HepG2 (cell line): ENCODE measurements at regions not wholly inside any gene's neighbourhood (a gene's known extent, or its start where the extent isn't known, plus 50 kb on each side); places are given as distances from the start of the nearest gene placed in this dataset.

Source experiments
- ATAC-seq: fragments of 200-7000 bp; cut with Tn5 transposase; 3 replicates; pipeline ENCODE4 v1.9.1; 2020; ENCODE audit warnings: mild to moderate bottlenecking, moderate library complexity
- BruUV-seq: library from RNA; stranded (reverse); fragments of 400-500 nt; replicated peaks from 2 replicates; lab custom pipeline; 2021; lab: Mats Ljungman, UMichigan
- CTCF ChIA-PET: fragments of 300-600 bp; formaldehyde crosslinking; extraction: SDS; loops from one replicate; lab custom pipeline; 2021; ENCODE audit warnings: low total read pairs, inconsistent platforms, low intra/inter-chr PET ratio; lab: Yijun Ruan, JAX
- POLR2A ChIA-PET: fragments of 350-600 bp; sonication (Branson Sonifier 250); formaldehyde crosslinking; loops from one replicate; lab custom pipeline; 2020; ENCODE audit warnings: antibody characterized with exemption, inconsistent platforms; lab: Yijun Ruan, JAX
- DNase-seq: peaks from one replicate; pipeline ENCODE4 v3.0.0-alpha.2; 2015; ENCODE audit warnings: low spot score
- FAIRE-seq: peaks from 3 replicates; lab custom pipeline; 2011; peaks lifted over from hg19 to GRCh38; lab: Jason Lieb, UNC
- H2AFZ ChIP-seq: one replicate; pipeline ENCODE4 v1.6.1; 2011; ENCODE audit warnings: low read length, inconsistent platforms
- H3K27ac ChIP-seq: fragments of 300-600 bp; 3 replicates; pipeline ENCODE4 v1.8.0; 2011; ENCODE audit warnings: mixed run types, mild to moderate bottlenecking, mixed read lengths, low read length, inconsistent platforms; ENCODE audit not compliant: insufficient read depth; ENCODE audit errors: extremely low read length
- H3K27me3 ChIP-seq, 2 experiments: fragments of 200-600 bp in 1 of 2; 2 replicates in 1 of 2; 3 replicates in 1 of 2; pipeline versions ENCODE4 v1.6.0 to v1.8.0; 2011; ENCODE audit warnings: low read length in 2 of 2, mild to moderate bottlenecking in 2 of 2, moderate library complexity in 2 of 2, inconsistent platforms in 1 of 2; ENCODE audit not compliant: insufficient read depth in 2 of 2, control insufficient read depth in 1 of 2
- H3K36me3 ChIP-seq, 2 experiments: fragments of 200-600 bp in 1 of 2; replicated peaks in 1 of 2; 2 replicates in 1 of 2; 3 replicates in 1 of 2; pipeline versions ENCODE4 v1.5.1 to v1.8.0; 2011; ENCODE audit warnings: low read length in 2 of 2, inconsistent platforms in 1 of 2; ENCODE audit not compliant: insufficient read depth in 2 of 2, control insufficient read depth in 1 of 2
- H3K4me1 ChIP-seq: 2 replicates; pipeline ENCODE4 v1.5.1; 2012; ENCODE audit warnings: low read length, inconsistent platforms; ENCODE audit not compliant: insufficient read depth
- H3K4me2 ChIP-seq: 2 replicates; pipeline ENCODE4 v1.6.0; 2011; ENCODE audit warnings: low read depth, low read length, inconsistent platforms
- H3K4me3 ChIP-seq, 3 experiments: fragments of 200-600 bp in 1 of 3; sonication (generic), shearing (Covaris generic) in 1 of 3; replicated peaks in 1 of 3; 2 replicates each; pipeline ENCODE4 v1.5.1; 2011 to 2016; ENCODE audit warnings: low read length in 3 of 3, inconsistent platforms in 2 of 3, low read depth in 2 of 3, mild to moderate bottlenecking in 2 of 3, control low read depth in 1 of 3, mixed read lengths in 1 of 3; ENCODE audit not compliant: insufficient read depth in 1 of 3
- H3K79me2 ChIP-seq: one replicate; pipeline ENCODE4 v1.6.1; 2011; ENCODE audit warnings: low read length, inconsistent platforms; ENCODE audit not compliant: insufficient read depth
- H3K9ac ChIP-seq: 2 replicates; pipeline ENCODE4 v1.6.0; 2011; ENCODE audit warnings: mild to moderate bottlenecking, low read depth, low read length, inconsistent platforms; ENCODE audit not compliant: insufficient read depth
- H3K9me3 ChIP-seq: 2 replicates; pipeline ENCODE4 v1.5.1; 2012; ENCODE audit warnings: mild to moderate bottlenecking, low read length
- H4K20me1 ChIP-seq: 2 replicates; pipeline ENCODE4 v1.6.0; 2011; ENCODE audit warnings: inconsistent platforms, mild to moderate bottlenecking, low read length, moderate library complexity; ENCODE audit not compliant: insufficient read depth
- ATF3 ChIP-seq: sonication (generic); formaldehyde crosslinking; IDR thresholded peaks from 2 replicates; pipeline ENCODE4 v1.4.0; 2020; ENCODE audit warnings: missing genetic modification reagents
- BHLHE40 ChIP-seq: IDR thresholded peaks from 2 replicates; pipeline ENCODE4 v1.6.1; 2011; ENCODE audit warnings: low read length, improper control_type of control experiment
- CREB1 ChIP-seq, 2 experiments: fragments of 450-650 bp in 1 of 2; IDR thresholded peaks; 2 replicates each; pipeline ENCODE4 v1.6.1; 2016 to 2017; ENCODE audit warnings: control low read depth in 1 of 2, mild to moderate bottlenecking in 1 of 2, missing compliant biosample characterization in 1 of 2, missing genetic modification characterization in 1 of 2
- GMEB1 ChIP-seq: sonication (generic); formaldehyde crosslinking; IDR thresholded peaks from 2 replicates; pipeline ENCODE4 v1.5.1; 2020; ENCODE audit warnings: missing genetic modification reagents, mild to moderate bottlenecking, borderline replicate concordance
- MAFF ChIP-seq: IDR thresholded peaks from 2 replicates; pipeline ENCODE4 v1.6.1; 2011; ENCODE audit warnings: low read depth, low read length, improper control_type of control experiment
- MAFK ChIP-seq, 2 experiments: IDR thresholded peaks in 1 of 2; conservative IDR thresholded peaks in 1 of 2; 2 replicates each; pipeline ENCODE4 v1.6.1; 2011; ENCODE audit warnings: improper control_type of control experiment in 2 of 2, low read length in 2 of 2
- MED8 ChIP-seq: sonication (generic); formaldehyde crosslinking; IDR thresholded peaks from 2 replicates; pipeline ENCODE4 v1.8.1; 2023; ENCODE audit warnings: mild to moderate bottlenecking, missing genetic modification reagents; ENCODE audit not compliant: insufficient replicate concordance
- SALL1 ChIP-seq: sonication (generic); formaldehyde crosslinking; IDR thresholded peaks from 2 replicates; pipeline ENCODE4 v1.8.0; 2022; ENCODE audit warnings: mild to moderate bottlenecking, missing genetic modification reagents
- ZBTB2 ChIP-seq: sonication (generic); formaldehyde crosslinking; IDR thresholded peaks from 2 replicates; pipeline ENCODE4 v1.8.0; 2022; ENCODE audit warnings: low read depth, missing genetic modification reagents
- ZNF160 ChIP-seq: sonication (generic); formaldehyde crosslinking; IDR thresholded peaks from 2 replicates; pipeline ENCODE4 v1.8.0; 2022; ENCODE audit warnings: mild to moderate bottlenecking, inconsistent platforms, missing genetic modification reagents
- ZUFSP ChIP-seq: sonication (generic); formaldehyde crosslinking; IDR thresholded peaks from 2 replicates; pipeline ENCODE4 v1.9.0; 2021; ENCODE audit warnings: missing genetic modification reagents, mild to moderate bottlenecking, borderline replicate concordance
- WGBS: methylation state at CpG from one replicate; pipeline ENCODE4 v1.1.6; 2017; ENCODE audit warnings: low lambda C conversion rate; 5-methylcytosine and 5-hydroxymethylcytosine counted together
- in situ Hi-C: cut with HindIII; loops from 2 replicates; pipeline ENCODE4 v1.10.0; 2017; ENCODE audit warnings: low pct_unique_long_range_greater_than_20kb; ENCODE audit not compliant: extremely low pct_ligation_motif_present
- intact Hi-C: fragments of 100-400 bp; cut with micrococcal nuclease; formaldehyde crosslinking; loops from one replicate; pipeline ENCODE4 v1.10.0; 2022; ENCODE audit not compliant: unreplicated experiment

- ChIA-PET POLR2A (no interaction called here), CTCF (no interaction called here)
- ATAC-seq (no peak), FAIRE-seq (no peak), DNase-seq (no peak)
- Histone ChIP-seq H3K9ac (no peak overlapping the region), H3K27me3 (no peaks in the 10 kb centered on the region), H2AFZ (no peak overlapping the region), H3K4me3 (no peak overlapping the region), H3K36me3 (no peaks in the 10 kb centered on the region), H3K27ac (no peak overlapping the region), H3K4me1 (no peaks in the 10 kb centered on the region), H3K9me3 (peaks cover 36% of the 10 kb centered on the region), H4K20me1 (no peaks in the 10 kb centered on the region), H3K4me2 (no peak overlapping the region), H3K79me2 (no peaks in the 10 kb centered on the region)
- TF ChIP-seq CREB1 (IDR thresholded peaks at IDR 0.05), result peak; percentile 56
- no peak for TF ChIP-seq CREB1 (CRISPR knock-in tag; IDR thresholded peaks at IDR 0.05)
- TF ChIP-seq ZNF160 (CRISPR knock-in tag), result no peak
- intact Hi-C loops (no loop called here), in situ Hi-C loops (no loop called here)
- no TSS peak for BruUV-seq
- WGBS, result 0% methylated on average over 3 of the region's 3 CpGs
Measured at GRCh38 chr16:64586781-64587180, 535.1 kb downstream of the CDH11 start.

- H3K79me2 ChIP-seq, result no peaks in the 10 kb centered on the region
- intact Hi-C loops, result no loop called here
- H3K4me1 ChIP-seq, result no peaks in the 10 kb centered on the region
- H3K4me2 ChIP-seq, result no peak overlapping the region
- POLR2A ChIA-PET, result no interaction called here
- H2AFZ ChIP-seq, result no peak overlapping the region
- peaks cover 37% of the 10 kb centered on the region for H3K9me3 ChIP-seq
- H4K20me1 ChIP-seq, result no peaks in the 10 kb centered on the region
- ATAC-seq (no peak), DNase-seq (no peak), FAIRE-seq (no peak)
- no peak overlapping the region for H3K9ac ChIP-seq
- BruUV-seq, result no TSS peak
- in situ Hi-C loops, result no loop called here
- H3K4me3 ChIP-seq, result no peak overlapping the region
- H3K27me3 ChIP-seq, result no peaks in the 10 kb centered on the region
- no peak overlapping the region for H3K27ac ChIP-seq
- no peaks in the 10 kb centered on the region for H3K36me3 ChIP-seq
- CTCF ChIA-PET, result no interaction called here
- TF ChIP-seq GMEB1 (CRISPR knock-in tag) (no peak), BHLHE40 (no peak), MAFF (peak; percentile 39; the same call in 1 of the 2 replicates), ATF3 (no peak), MED8 (no peak), ZUFSP (CRISPR knock-in tag) (no peak), MAFK (conservative IDR thresholded peaks at IDR 0.05 in 1 of 2, IDR thresholded peaks at IDR 0.05 in 1 of 2; ENCODE audit: low read length in 2 of 2) (peak; percentile 35 to 75), SALL1 (no peak), ZBTB2 (no peak)
Measured at GRCh38 chr16:64585367-64585766, 536.5 kb downstream of the CDH11 start.
